ENCODE measurements at regions not wholly inside any gene's neighbourhood (a gene's known extent, or its start where the extent isn't known, plus 50 kb on each side); places are given as distances from the start of the nearest gene placed in this dataset.
A peak's percentile ranks its signal among the peaks of the same experiment; 100 is the strongest.

- no peak for TF ChIP-seq CTCF (IDR thresholded peaks at IDR 0.05; ENCODE audit: low read depth, low read length)
- no peak for DNase-seq (ENCODE audit: extremely low read depth, low read depth)
Observed at GRCh38 chr5:9885164-9885563, 255.0 kb upstream of the TAS2R1 start.

GRCh38 chr5:9878206-9878605, 248.1 kb upstream of the TAS2R1 start:
- TF ChIP-seq CTCF (IDR thresholded peaks at IDR 0.05; ENCODE audit: low read depth, low read length): no peak
- DNase-seq (ENCODE audit: extremely low read depth, low read depth): peak; percentile 42

- DNase-seq (ENCODE audit: extremely low read depth, low read depth): no peak
- TF ChIP-seq CTCF (IDR thresholded peaks at IDR 0.05; ENCODE audit: low read depth, low read length): no peak
Observed at GRCh38 chr5:9877488-9877887, 247.3 kb upstream of the TAS2R1 start.

GRCh38 chr5:9876451-9876850, 246.3 kb upstream of the TAS2R1 start:
- no peak for DNase-seq (ENCODE audit: extremely low read depth, low read depth)
- TF ChIP-seq CTCF (IDR thresholded peaks at IDR 0.05; ENCODE audit: low read depth, low read length): no peak

- no peak for TF ChIP-seq CTCF (IDR thresholded peaks at IDR 0.05; ENCODE audit: low read depth, low read length)
- peak; percentile 20 for DNase-seq (ENCODE audit: extremely low read depth, low read depth)
Observed at GRCh38 chr5:9869616-9870288, 239.6 kb upstream of the TAS2R1 start.

- no peak for TF ChIP-seq CTCF (IDR thresholded peaks at IDR 0.05; ENCODE audit: low read depth, low read length)
- DNase-seq (ENCODE audit: extremely low read depth, low read depth): no peak
Observed at GRCh38 chr5:9865574-9865973, 235.4 kb upstream of the TAS2R1 start.

- DNase-seq (ENCODE audit: extremely low read depth, low read depth): no peak
- no peak for TF ChIP-seq CTCF (IDR thresholded peaks at IDR 0.05; ENCODE audit: low read depth, low read length)
Observed at GRCh38 chr5:9864791-9865190, 234.6 kb upstream of the TAS2R1 start.
